Stimulated activated effector memory CD8-positive, alpha-beta T cell treated with anti-CD3 and anti-CD28 coated beads, Interleukin-12 subunit alpha, Interleukin-12 subunit beta, amount 100 ng/mL, for 72 hours (primary cell): ENCODE measurements at regions not wholly inside any gene's neighbourhood (a gene's known extent, or its start where the extent isn't known, plus 50 kb on each side); places are given as distances from the start of the nearest gene placed in this dataset.
"Not testable (repeated sequence)": the region's sequence is repeated elsewhere in the genome, so short reads cannot be mapped to it uniquely, and the experiment has no call there.

Experiments
- ATAC-seq: fragments of 150-1000 bp; cut with Tn5 transposase; 2 replicates; pipeline ENCODE4 v1.10.0; 2021
- DNase-seq, 2 donors: peaks; one replicate each; pipeline ENCODE4 v3.0.0; 2021 to 2022; ENCODE audit warnings: low spot score in 2 of 2
- H3K27ac Mint-ChIP-seq: one replicate; pipeline ENCODE4 v1.8.0; 2022; ENCODE audit warnings: mild to moderate bottlenecking, mixed read lengths
- H3K36me3 Mint-ChIP-seq: one replicate; pipeline ENCODE4 v1.8.0; 2022; ENCODE audit warnings: mild to moderate bottlenecking, mixed read lengths
- H3K4me1 Mint-ChIP-seq: one replicate; pipeline ENCODE4 v1.8.0; 2022; ENCODE audit warnings: mixed read lengths
- H3K4me3 Mint-ChIP-seq: one replicate; pipeline ENCODE4 v1.8.0; 2022; ENCODE audit warnings: mild to moderate bottlenecking, mixed read lengths
- H3K9me3 Mint-ChIP-seq: one replicate; pipeline ENCODE4 v1.8.0; 2022; ENCODE audit warnings: mixed read lengths

GRCh38 chr9:75490326-75490725, 400.1 kb upstream of the PCSK5 start:
- H3K27ac Mint-ChIP-seq: no peak overlapping the region
- no peak for ATAC-seq

GRCh38 chr9:75491533-75491932, 398.9 kb upstream of the PCSK5 start:
- no peak for DNase-seq
- no peaks in the 10 kb centered on the region for H3K36me3 Mint-ChIP-seq
- ATAC-seq: no peak
- H3K9me3 Mint-ChIP-seq: peaks cover 2% of the 10 kb centered on the region
- no peaks in the 10 kb centered on the region for H3K4me1 Mint-ChIP-seq
- no peak overlapping the region for H3K27ac Mint-ChIP-seq
- H3K4me3 Mint-ChIP-seq: no peak overlapping the region

More at GRCh38 chr9:75490326-75490725, 400.1 kb upstream of the PCSK5 start:
- Mint-ChIP-seq H3K4me3 (no peak overlapping the region), H3K36me3 (no peaks in the 10 kb centered on the region), H3K9me3 (peaks cover 2% of the 10 kb centered on the region), H3K4me1 (no peaks in the 10 kb centered on the region)
- DNase-seq: no peak

GRCh38 chr9:75499812-75500211, 390.7 kb upstream of the PCSK5 start:
- ATAC-seq: no peak
- Mint-ChIP-seq H3K36me3 (no peaks in the 10 kb centered on the region), H3K4me3 (no peak overlapping the region), H3K4me1 (no peaks in the 10 kb centered on the region), H3K9me3 (no peaks in the 10 kb centered on the region), H3K27ac (no peak overlapping the region)
- no peak for DNase-seq

- no peaks in the 10 kb centered on the region for H3K4me1 Mint-ChIP-seq
- no peaks in the 10 kb centered on the region for H3K9me3 Mint-ChIP-seq
- ATAC-seq: no peak
- H3K27ac Mint-ChIP-seq: no peak overlapping the region
- H3K36me3 Mint-ChIP-seq: no peaks in the 10 kb centered on the region
- no peak for DNase-seq
- H3K4me3 Mint-ChIP-seq: no peak overlapping the region
Measured at GRCh38 chr9:75500479-75500878, 390.0 kb upstream of the PCSK5 start.

- H3K4me1 Mint-ChIP-seq, ATAC-seq, H3K9me3 Mint-ChIP-seq, H3K4me3 Mint-ChIP-seq, H3K27ac Mint-ChIP-seq, DNase-seq, H3K36me3 Mint-ChIP-seq: not testable (repeated sequence)
Measured at GRCh38 chr9:75500940-75501339, 389.5 kb upstream of the PCSK5 start.

- Mint-ChIP-seq H3K4me3 (no peak overlapping the region), H3K4me1 (no peaks in the 10 kb centered on the region), H3K27ac (no peak overlapping the region), H3K9me3 (no peaks in the 10 kb centered on the region), H3K36me3 (no peaks in the 10 kb centered on the region)
- no peak for DNase-seq
- no peak for ATAC-seq
Measured at GRCh38 chr9:75504721-75505120, 385.8 kb upstream of the PCSK5 start.

GRCh38 chr9:75505654-75506053, 384.8 kb upstream of the PCSK5 start:
- no peak overlapping the region for H3K27ac Mint-ChIP-seq
- ATAC-seq: no peak
- H3K36me3 Mint-ChIP-seq: no peaks in the 10 kb centered on the region
- DNase-seq: no peak
- no peak overlapping the region for H3K4me3 Mint-ChIP-seq
- H3K9me3 Mint-ChIP-seq: no peaks in the 10 kb centered on the region
- no peaks in the 10 kb centered on the region for H3K4me1 Mint-ChIP-seq

GRCh38 chr9:75529463-75529862, 361.0 kb upstream of the PCSK5 start:
- Mint-ChIP-seq H3K9me3 (peaks cover 3% of the 10 kb centered on the region), H3K27ac (no peak overlapping the region), H3K36me3 (no peaks in the 10 kb centered on the region), H3K4me3 (no peak overlapping the region), H3K4me1 (no peaks in the 10 kb centered on the region)
- ATAC-seq (no peak), DNase-seq (no peak)

- Mint-ChIP-seq H3K4me1 (no peaks in the 10 kb centered on the region), H3K36me3 (no peaks in the 10 kb centered on the region), H3K27ac (no peak overlapping the region), H3K4me3 (no peak overlapping the region), H3K9me3 (peaks cover 2% of the 10 kb centered on the region)
- ATAC-seq: no peak
- no peak for DNase-seq
Measured at GRCh38 chr9:75531588-75531987, 358.9 kb upstream of the PCSK5 start.

- no peaks in the 10 kb centered on the region for H3K9me3 Mint-ChIP-seq
- H3K4me1 Mint-ChIP-seq: no peaks in the 10 kb centered on the region
- ATAC-seq (no peak), DNase-seq (no peak)
- no peak overlapping the region for H3K27ac Mint-ChIP-seq
- no peak overlapping the region for H3K4me3 Mint-ChIP-seq
- no peaks in the 10 kb centered on the region for H3K36me3 Mint-ChIP-seq
Measured at GRCh38 chr9:75532233-75533050, 358.0 kb upstream of the PCSK5 start.

- no peak overlapping the region for H3K27ac Mint-ChIP-seq
- no peak overlapping the region for H3K4me3 Mint-ChIP-seq
- H3K4me1 Mint-ChIP-seq: no peaks in the 10 kb centered on the region
- H3K9me3 Mint-ChIP-seq: no peaks in the 10 kb centered on the region
- H3K36me3 Mint-ChIP-seq: no peaks in the 10 kb centered on the region
- ATAC-seq (no peak), DNase-seq (no peak)
Measured at GRCh38 chr9:75539523-75539922, 350.9 kb upstream of the PCSK5 start.

GRCh38 chr9:75540185-75540584, 350.3 kb upstream of the PCSK5 start:
- no peaks in the 10 kb centered on the region for H3K9me3 Mint-ChIP-seq
- H3K4me1 Mint-ChIP-seq: no peaks in the 10 kb centered on the region
- H3K4me3 Mint-ChIP-seq: no peak overlapping the region
- DNase-seq (no peak), ATAC-seq (no peak)
- no peak overlapping the region for H3K27ac Mint-ChIP-seq
- no peaks in the 10 kb centered on the region for H3K36me3 Mint-ChIP-seq

GRCh38 chr9:75541734-75542133, 348.7 kb upstream of the PCSK5 start:
- Mint-ChIP-seq H3K9me3 (peaks cover 2% of the 10 kb centered on the region), H3K27ac (no peak overlapping the region)

GRCh38 chr9:75544815-75545214, 345.7 kb upstream of the PCSK5 start:
- DNase-seq: no peak
- Mint-ChIP-seq H3K27ac (no peak overlapping the region), H3K9me3 (peaks cover 5% of the 10 kb centered on the region), H3K4me3 (no peak overlapping the region), H3K36me3 (no peaks in the 10 kb centered on the region), H3K4me1 (no peaks in the 10 kb centered on the region)
- no peak for ATAC-seq

More at GRCh38 chr9:75541734-75542133, 348.7 kb upstream of the PCSK5 start:
- DNase-seq (no peak), ATAC-seq (no peak)
- Mint-ChIP-seq H3K4me1 (no peaks in the 10 kb centered on the region), H3K4me3 (no peak overlapping the region), H3K36me3 (no peaks in the 10 kb centered on the region)

- H3K36me3 Mint-ChIP-seq: no peaks in the 10 kb centered on the region
- H3K9me3 Mint-ChIP-seq: peaks cover 5% of the 10 kb centered on the region
- H3K27ac Mint-ChIP-seq: no peak overlapping the region
- no peak overlapping the region for H3K4me3 Mint-ChIP-seq
- ATAC-seq: no peak
- no peak for DNase-seq
- H3K4me1 Mint-ChIP-seq: no peaks in the 10 kb centered on the region
Measured at GRCh38 chr9:75545287-75545686, 345.2 kb upstream of the PCSK5 start.

- peaks cover 5% of the 10 kb centered on the region for H3K9me3 Mint-ChIP-seq
- DNase-seq (no peak), ATAC-seq (no peak)
- no peaks in the 10 kb centered on the region for H3K36me3 Mint-ChIP-seq
- H3K27ac Mint-ChIP-seq: no peak overlapping the region
- H3K4me1 Mint-ChIP-seq: no peaks in the 10 kb centered on the region
- H3K4me3 Mint-ChIP-seq: no peak overlapping the region
Measured at GRCh38 chr9:75548871-75549270, 341.6 kb upstream of the PCSK5 start.
